MM.1S (cell line): ENCODE measurements at regions not wholly inside any gene's neighbourhood (a gene's known extent, or its start where the extent isn't known, plus 50 kb on each side); places are given as distances from the start of the nearest gene placed in this dataset.
"Not testable (repeated sequence)": the region's sequence is repeated elsewhere in the genome, so short reads cannot be mapped to it uniquely, and the experiment has no call there.

Experiments
- EZH2phosphoT487 ChIP-seq: fragments of 300-600 bp; sonication (generic); IDR thresholded peaks from 2 replicates; pipeline ENCODE4 v1.6.1; 2018; ENCODE audit warnings: antibody characterized with exemption, low read length
- TF ChIP-seq, protein P1 (sequence below): fragments of 300-600 bp; sonication (generic); IDR thresholded peaks from 2 replicates; pipeline ENCODE4 v1.5.1; 2016; ENCODE audit warnings: antibody characterized with exemption, low read length, mixed read lengths

DNA sequence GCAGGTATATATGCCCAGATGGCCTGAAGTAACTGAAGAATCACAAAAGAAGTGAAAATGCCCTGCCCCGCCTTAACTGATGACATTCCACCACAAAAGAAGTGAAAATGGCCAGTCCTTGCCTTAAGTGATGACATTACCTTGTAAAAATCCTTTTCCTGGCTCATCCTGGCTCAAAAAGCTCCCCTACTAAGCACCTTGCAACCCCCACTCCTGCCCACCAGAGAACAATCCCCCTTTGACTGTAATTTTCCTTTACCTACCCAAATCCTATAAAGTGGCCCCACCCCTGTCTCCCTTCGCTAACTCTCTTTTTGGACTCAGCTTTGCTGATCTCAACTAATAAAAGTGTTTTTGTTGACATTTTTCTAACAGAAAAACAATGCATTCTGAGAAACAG lies 385.4 kb upstream of the CXADR start:
- not testable (repeated sequence) for TF ChIP-seq EZH2phosphoT487
- TF ChIP-seq, protein P1, sequence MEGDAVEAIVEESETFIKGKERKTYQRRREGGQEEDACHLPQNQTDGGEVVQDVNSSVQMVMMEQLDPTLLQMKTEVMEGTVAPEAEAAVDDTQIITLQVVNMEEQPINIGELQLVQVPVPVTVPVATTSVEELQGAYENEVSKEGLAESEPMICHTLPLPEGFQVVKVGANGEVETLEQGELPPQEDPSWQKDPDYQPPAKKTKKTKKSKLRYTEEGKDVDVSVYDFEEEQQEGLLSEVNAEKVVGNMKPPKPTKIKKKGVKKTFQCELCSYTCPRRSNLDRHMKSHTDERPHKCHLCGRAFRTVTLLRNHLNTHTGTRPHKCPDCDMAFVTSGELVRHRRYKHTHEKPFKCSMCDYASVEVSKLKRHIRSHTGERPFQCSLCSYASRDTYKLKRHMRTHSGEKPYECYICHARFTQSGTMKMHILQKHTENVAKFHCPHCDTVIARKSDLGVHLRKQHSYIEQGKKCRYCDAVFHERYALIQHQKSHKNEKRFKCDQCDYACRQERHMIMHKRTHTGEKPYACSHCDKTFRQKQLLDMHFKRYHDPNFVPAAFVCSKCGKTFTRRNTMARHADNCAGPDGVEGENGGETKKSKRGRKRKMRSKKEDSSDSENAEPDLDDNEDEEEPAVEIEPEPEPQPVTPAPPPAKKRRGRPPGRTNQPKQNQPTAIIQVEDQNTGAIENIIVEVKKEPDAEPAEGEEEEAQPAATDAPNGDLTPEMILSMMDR: not testable (repeated sequence)
